ENCODE measurements at regions not wholly inside any gene's neighbourhood (a gene's known extent, or its start where the extent isn't known, plus 50 kb on each side); places are given as distances from the start of the nearest gene placed in this dataset.

DNA sequence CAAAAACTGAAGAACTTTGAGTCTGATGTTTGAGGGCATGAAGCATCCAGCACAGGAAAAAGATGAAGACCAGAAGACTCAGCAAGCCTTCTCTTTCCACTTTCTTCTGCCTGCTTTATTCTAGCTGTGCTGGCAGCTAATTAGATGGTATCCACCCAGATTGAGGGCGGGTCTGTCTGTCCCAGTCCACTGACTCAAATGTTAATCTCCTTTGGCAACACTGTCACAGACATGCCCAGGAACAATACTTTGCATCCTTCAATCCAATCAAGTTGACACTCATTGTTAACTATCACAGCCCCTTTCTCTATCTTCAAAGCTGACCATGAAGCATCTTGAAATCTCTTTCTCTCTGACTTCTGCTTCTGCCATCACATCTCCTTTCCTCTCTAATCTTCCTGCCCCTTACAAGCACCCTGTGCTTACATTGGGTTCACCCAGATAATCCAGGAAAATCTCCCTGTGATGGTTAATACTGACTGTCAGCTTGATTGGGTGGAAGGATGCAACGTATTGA lies 115.9 kb upstream of the CDH13 start:
- TF ChIP-seq, protein P1, sequence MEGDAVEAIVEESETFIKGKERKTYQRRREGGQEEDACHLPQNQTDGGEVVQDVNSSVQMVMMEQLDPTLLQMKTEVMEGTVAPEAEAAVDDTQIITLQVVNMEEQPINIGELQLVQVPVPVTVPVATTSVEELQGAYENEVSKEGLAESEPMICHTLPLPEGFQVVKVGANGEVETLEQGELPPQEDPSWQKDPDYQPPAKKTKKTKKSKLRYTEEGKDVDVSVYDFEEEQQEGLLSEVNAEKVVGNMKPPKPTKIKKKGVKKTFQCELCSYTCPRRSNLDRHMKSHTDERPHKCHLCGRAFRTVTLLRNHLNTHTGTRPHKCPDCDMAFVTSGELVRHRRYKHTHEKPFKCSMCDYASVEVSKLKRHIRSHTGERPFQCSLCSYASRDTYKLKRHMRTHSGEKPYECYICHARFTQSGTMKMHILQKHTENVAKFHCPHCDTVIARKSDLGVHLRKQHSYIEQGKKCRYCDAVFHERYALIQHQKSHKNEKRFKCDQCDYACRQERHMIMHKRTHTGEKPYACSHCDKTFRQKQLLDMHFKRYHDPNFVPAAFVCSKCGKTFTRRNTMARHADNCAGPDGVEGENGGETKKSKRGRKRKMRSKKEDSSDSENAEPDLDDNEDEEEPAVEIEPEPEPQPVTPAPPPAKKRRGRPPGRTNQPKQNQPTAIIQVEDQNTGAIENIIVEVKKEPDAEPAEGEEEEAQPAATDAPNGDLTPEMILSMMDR (IDR thresholded peaks at IDR 0.05; ENCODE audit: insufficient read depth, low read length) = no peak
- TF ChIP-seq, protein P2, sequence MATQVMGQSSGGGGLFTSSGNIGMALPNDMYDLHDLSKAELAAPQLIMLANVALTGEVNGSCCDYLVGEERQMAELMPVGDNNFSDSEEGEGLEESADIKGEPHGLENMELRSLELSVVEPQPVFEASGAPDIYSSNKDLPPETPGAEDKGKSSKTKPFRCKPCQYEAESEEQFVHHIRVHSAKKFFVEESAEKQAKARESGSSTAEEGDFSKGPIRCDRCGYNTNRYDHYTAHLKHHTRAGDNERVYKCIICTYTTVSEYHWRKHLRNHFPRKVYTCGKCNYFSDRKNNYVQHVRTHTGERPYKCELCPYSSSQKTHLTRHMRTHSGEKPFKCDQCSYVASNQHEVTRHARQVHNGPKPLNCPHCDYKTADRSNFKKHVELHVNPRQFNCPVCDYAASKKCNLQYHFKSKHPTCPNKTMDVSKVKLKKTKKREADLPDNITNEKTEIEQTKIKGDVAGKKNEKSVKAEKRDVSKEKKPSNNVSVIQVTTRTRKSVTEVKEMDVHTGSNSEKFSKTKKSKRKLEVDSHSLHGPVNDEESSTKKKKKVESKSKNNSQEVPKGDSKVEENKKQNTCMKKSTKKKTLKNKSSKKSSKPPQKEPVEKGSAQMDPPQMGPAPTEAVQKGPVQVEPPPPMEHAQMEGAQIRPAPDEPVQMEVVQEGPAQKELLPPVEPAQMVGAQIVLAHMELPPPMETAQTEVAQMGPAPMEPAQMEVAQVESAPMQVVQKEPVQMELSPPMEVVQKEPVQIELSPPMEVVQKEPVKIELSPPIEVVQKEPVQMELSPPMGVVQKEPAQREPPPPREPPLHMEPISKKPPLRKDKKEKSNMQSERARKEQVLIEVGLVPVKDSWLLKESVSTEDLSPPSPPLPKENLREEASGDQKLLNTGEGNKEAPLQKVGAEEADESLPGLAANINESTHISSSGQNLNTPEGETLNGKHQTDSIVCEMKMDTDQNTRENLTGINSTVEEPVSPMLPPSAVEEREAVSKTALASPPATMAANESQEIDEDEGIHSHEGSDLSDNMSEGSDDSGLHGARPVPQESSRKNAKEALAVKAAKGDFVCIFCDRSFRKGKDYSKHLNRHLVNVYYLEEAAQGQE (IDR thresholded peaks at IDR 0.05; ENCODE audit: insufficient replicate concordance, low read depth) = no peak
- no peak for TF ChIP-seq POLR2AphosphoS5 (IDR thresholded peaks at IDR 0.05; ENCODE audit: low read depth)
- TF ChIP-seq GABPA (IDR thresholded peaks at IDR 0.05; ENCODE audit: low read depth) = no peak
- no peak for TF ChIP-seq SPI1 (IDR thresholded peaks at IDR 0.05; ENCODE audit: borderline replicate concordance, low read depth)
